ENCODE measurements at regions not wholly inside any gene's neighbourhood (a gene's known extent, or its start where the extent isn't known, plus 50 kb on each side); places are given as distances from the start of the nearest gene placed in this dataset.

DNA sequence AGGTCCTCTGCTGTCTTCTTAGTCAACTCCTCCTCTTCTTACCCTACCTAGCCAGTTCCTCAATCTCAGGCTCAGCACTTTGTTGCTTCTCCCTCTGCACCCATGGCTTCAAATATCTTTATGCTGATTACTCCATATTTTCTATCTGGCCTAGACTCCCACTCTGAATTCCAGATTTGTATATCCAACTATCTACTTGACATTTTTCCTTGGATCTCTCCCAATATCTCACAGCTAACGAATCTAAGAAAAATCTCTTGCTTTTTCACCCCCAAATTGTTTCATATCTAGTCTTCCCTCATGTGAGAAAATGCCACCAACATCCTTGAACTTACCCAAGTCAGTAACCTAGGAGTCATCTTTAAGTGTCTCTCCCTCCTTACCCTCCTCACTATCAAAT, 176.4 kb upstream of the ERCC4 start:
- TF ChIP-seq, protein P1, sequence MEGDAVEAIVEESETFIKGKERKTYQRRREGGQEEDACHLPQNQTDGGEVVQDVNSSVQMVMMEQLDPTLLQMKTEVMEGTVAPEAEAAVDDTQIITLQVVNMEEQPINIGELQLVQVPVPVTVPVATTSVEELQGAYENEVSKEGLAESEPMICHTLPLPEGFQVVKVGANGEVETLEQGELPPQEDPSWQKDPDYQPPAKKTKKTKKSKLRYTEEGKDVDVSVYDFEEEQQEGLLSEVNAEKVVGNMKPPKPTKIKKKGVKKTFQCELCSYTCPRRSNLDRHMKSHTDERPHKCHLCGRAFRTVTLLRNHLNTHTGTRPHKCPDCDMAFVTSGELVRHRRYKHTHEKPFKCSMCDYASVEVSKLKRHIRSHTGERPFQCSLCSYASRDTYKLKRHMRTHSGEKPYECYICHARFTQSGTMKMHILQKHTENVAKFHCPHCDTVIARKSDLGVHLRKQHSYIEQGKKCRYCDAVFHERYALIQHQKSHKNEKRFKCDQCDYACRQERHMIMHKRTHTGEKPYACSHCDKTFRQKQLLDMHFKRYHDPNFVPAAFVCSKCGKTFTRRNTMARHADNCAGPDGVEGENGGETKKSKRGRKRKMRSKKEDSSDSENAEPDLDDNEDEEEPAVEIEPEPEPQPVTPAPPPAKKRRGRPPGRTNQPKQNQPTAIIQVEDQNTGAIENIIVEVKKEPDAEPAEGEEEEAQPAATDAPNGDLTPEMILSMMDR (IDR thresholded peaks at IDR 0.05; ENCODE audit: low read length), result no peak
- TF ChIP-seq EZH2 (IDR thresholded peaks at IDR 0.05; ENCODE audit: borderline replicate concordance, low read length), result no peak
